ENCODE measurements at regions not wholly inside any gene's neighbourhood (a gene's known extent, or its start where the extent isn't known, plus 50 kb on each side); places are given as distances from the start of the nearest gene placed in this dataset.

DNA sequence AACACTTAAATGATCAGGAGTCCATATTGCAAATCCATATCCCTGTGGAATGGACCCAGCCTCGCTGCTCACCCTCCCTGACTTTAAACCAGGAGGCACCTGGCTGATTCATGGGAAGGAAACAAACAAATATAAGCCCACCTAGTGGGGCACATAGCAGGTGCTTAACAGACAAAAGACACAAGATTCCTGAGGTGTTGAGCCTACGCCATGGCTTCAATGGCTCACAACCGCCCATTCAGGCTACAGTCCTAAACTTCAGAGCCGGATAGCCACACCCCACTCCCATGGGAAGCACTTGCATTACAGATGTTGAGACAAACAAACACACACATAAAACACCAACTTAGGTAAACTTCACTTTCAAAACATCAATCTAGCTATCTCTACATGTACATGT lies 359.9 kb downstream of the ICE1 start:
- Mint-ChIP-seq H3K36me3 (ENCODE audit: low read depth, unreplicated experiment) (no peaks in the 10 kb centered on the region), H3K4me1 (ENCODE audit: low read depth, unreplicated experiment) (no peaks in the 10 kb centered on the region), H3K9me3 (ENCODE audit: unreplicated experiment) (peaks cover 5% of the 10 kb centered on the region), H3K27me3 (ENCODE audit: low read depth, unreplicated experiment) (no peaks in the 10 kb centered on the region), H3K4me3 (ENCODE audit: unreplicated experiment) (no peak overlapping the region), H3K27ac (ENCODE audit: unreplicated experiment) (no peak overlapping the region)
- DNase-seq (ENCODE audit: low read depth) (no peak), FAIRE-seq (no peak)
- Histone ChIP-seq H4K20me1 (ENCODE audit: insufficient read depth, low read length) (no peaks in the 10 kb centered on the region), H3K9me3 (ENCODE audit: insufficient read depth, low read depth, low read length) (peaks cover 3% of the 10 kb centered on the region), H2AFZ (ENCODE audit: low read depth, low read length) (no peak overlapping the region), H3K9ac (ENCODE audit: low read length) (no peak overlapping the region), H3K4me1 (ENCODE audit: insufficient read depth, low read length) (no peaks in the 10 kb centered on the region), H3K79me2 (ENCODE audit: insufficient read depth, low read length) (no peaks in the 10 kb centered on the region), H3K4me3 (ENCODE audit: insufficient read depth, low read depth, low read length) (no peak overlapping the region), H3K27ac (ENCODE audit: low read depth, low read length) (no peak overlapping the region), H3K4me2 (ENCODE audit: low read length) (no peak overlapping the region), H3K36me3 (ENCODE audit: insufficient read depth, low read length) (no peaks in the 10 kb centered on the region), H3K27me3 (ENCODE audit: insufficient read depth, low read length) (no peaks in the 10 kb centered on the region)
- no peak for TF ChIP-seq EZH2 (IDR thresholded peaks at IDR 0.05; ENCODE audit: insufficient read depth, low read length)
- TF ChIP-seq, protein P1, sequence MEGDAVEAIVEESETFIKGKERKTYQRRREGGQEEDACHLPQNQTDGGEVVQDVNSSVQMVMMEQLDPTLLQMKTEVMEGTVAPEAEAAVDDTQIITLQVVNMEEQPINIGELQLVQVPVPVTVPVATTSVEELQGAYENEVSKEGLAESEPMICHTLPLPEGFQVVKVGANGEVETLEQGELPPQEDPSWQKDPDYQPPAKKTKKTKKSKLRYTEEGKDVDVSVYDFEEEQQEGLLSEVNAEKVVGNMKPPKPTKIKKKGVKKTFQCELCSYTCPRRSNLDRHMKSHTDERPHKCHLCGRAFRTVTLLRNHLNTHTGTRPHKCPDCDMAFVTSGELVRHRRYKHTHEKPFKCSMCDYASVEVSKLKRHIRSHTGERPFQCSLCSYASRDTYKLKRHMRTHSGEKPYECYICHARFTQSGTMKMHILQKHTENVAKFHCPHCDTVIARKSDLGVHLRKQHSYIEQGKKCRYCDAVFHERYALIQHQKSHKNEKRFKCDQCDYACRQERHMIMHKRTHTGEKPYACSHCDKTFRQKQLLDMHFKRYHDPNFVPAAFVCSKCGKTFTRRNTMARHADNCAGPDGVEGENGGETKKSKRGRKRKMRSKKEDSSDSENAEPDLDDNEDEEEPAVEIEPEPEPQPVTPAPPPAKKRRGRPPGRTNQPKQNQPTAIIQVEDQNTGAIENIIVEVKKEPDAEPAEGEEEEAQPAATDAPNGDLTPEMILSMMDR (IDR thresholded peaks at IDR 0.05; ENCODE audit: insufficient read depth, low read depth, low read length) = no peak

DNA sequence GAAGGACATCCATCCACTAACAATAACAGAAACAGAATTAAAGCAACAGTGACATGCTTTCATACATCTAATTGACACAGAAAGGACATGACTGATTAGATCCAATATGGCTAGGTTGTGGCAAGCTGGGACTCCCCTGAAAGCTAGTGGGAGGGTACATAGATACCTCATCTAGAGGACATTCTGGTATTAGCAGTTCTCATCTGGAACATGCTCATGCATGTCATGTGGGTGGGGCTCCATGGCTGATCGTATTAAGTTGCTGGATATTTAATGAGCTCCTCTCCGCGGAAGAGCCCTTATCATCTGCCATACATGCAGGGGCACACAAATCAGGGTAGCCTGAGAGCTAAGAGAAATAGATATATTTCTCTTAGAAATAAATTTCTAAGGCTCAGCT lies 358.9 kb downstream of the ICE1 start:
- Histone ChIP-seq H4K20me1 (ENCODE audit: insufficient read depth, low read length) (no peaks in the 10 kb centered on the region), H3K4me1 (ENCODE audit: insufficient read depth, low read length) (no peaks in the 10 kb centered on the region), H3K4me3 (ENCODE audit: insufficient read depth, low read depth, low read length) (no peak overlapping the region), H3K27ac (ENCODE audit: low read depth, low read length) (no peak overlapping the region), H2AFZ (ENCODE audit: low read depth, low read length) (no peak overlapping the region), H3K9ac (ENCODE audit: low read length) (no peak overlapping the region), H3K27me3 (ENCODE audit: insufficient read depth, low read length) (no peaks in the 10 kb centered on the region), H3K9me3 (ENCODE audit: insufficient read depth, low read depth, low read length) (peaks cover 3% of the 10 kb centered on the region), H3K36me3 (ENCODE audit: insufficient read depth, low read length) (no peaks in the 10 kb centered on the region), H3K79me2 (ENCODE audit: insufficient read depth, low read length) (no peaks in the 10 kb centered on the region), H3K4me2 (ENCODE audit: low read length) (no peak overlapping the region)
- DNase-seq (ENCODE audit: low read depth) (no peak), FAIRE-seq (no peak)
- no peak for TF ChIP-seq EZH2 (IDR thresholded peaks at IDR 0.05; ENCODE audit: insufficient read depth, low read length)
- TF ChIP-seq, protein P1 (IDR thresholded peaks at IDR 0.05; ENCODE audit: insufficient read depth, low read depth, low read length) = no peak
- no peak overlapping the region for H3K4me3 Mint-ChIP-seq (ENCODE audit: unreplicated experiment)
- no peaks in the 10 kb centered on the region for H3K4me1 Mint-ChIP-seq (ENCODE audit: low read depth, unreplicated experiment)
- H3K27me3 Mint-ChIP-seq (ENCODE audit: low read depth, unreplicated experiment) = peaks cover 3% of the 10 kb centered on the region
- no peaks in the 10 kb centered on the region for H3K36me3 Mint-ChIP-seq (ENCODE audit: low read depth, unreplicated experiment)
- no peak overlapping the region for H3K27ac Mint-ChIP-seq (ENCODE audit: unreplicated experiment)
- H3K9me3 Mint-ChIP-seq (ENCODE audit: unreplicated experiment) = peaks cover 2% of the 10 kb centered on the region

DNA sequence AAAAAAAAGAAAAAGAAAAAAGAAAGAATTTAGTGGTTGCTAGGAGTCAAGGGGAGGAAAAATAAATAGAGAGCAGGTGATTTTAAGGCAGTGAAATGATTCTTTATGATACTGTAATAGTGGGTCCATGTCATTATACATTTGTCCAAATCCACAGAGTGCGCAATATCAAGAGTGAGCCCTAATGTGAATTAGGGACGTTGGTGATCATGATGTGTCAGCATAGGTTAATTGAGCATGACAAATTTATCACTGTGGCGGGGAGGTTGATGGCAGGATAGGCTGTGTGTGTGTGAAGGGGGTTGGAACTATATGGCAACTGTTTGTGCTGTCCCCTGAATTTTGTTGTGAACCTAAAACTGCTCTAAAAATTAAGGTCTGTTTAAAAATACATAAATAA lies 357.8 kb downstream of the ICE1 start:
- H3K9ac ChIP-seq (ENCODE audit: low read length) = no peak overlapping the region
- Mint-ChIP-seq H3K27me3 (ENCODE audit: low read depth, unreplicated experiment) (peaks cover 12% of the 10 kb centered on the region), H3K4me1 (ENCODE audit: low read depth, unreplicated experiment) (no peaks in the 10 kb centered on the region), H3K4me3 (ENCODE audit: unreplicated experiment) (no peak overlapping the region), H3K36me3 (ENCODE audit: low read depth, unreplicated experiment) (no peaks in the 10 kb centered on the region), H3K27ac (ENCODE audit: unreplicated experiment) (no peak overlapping the region), H3K9me3 (ENCODE audit: unreplicated experiment) (peaks cover 4% of the 10 kb centered on the region)
- H3K4me3 ChIP-seq (ENCODE audit: insufficient read depth, low read depth, low read length) = no peak overlapping the region
- no peak for DNase-seq (ENCODE audit: low read depth)
- TF ChIP-seq EZH2 (IDR thresholded peaks at IDR 0.05; ENCODE audit: insufficient read depth, low read length) = no peak
- TF ChIP-seq, protein P1 (IDR thresholded peaks at IDR 0.05; ENCODE audit: insufficient read depth, low read depth, low read length) = no peak
- peaks cover 3% of the 10 kb centered on the region for H3K9me3 ChIP-seq (ENCODE audit: insufficient read depth, low read depth, low read length)
- H3K79me2 ChIP-seq (ENCODE audit: insufficient read depth, low read length) = no peaks in the 10 kb centered on the region
- no peaks in the 10 kb centered on the region for H3K27me3 ChIP-seq (ENCODE audit: insufficient read depth, low read length)
- FAIRE-seq = no peak
- H3K27ac ChIP-seq (ENCODE audit: low read depth, low read length) = no peak overlapping the region
- no peak overlapping the region for H3K4me2 ChIP-seq (ENCODE audit: low read length)
- no peaks in the 10 kb centered on the region for H3K36me3 ChIP-seq (ENCODE audit: insufficient read depth, low read length)
- no peaks in the 10 kb centered on the region for H4K20me1 ChIP-seq (ENCODE audit: insufficient read depth, low read length)
- no peak overlapping the region for H2AFZ ChIP-seq (ENCODE audit: low read depth, low read length)
- H3K4me1 ChIP-seq (ENCODE audit: insufficient read depth, low read length) = no peaks in the 10 kb centered on the region
